Kidney (tissue), 13 donors: ENCODE measurements at regions not wholly inside any gene's neighbourhood (a gene's known extent, or its start where the extent isn't known, plus 50 kb on each side); places are given as distances from the start of the nearest gene placed in this dataset.

ENCODE experiments used
- DNase-seq, 5 donors: peaks; one replicate each; pipeline ENCODE4 v3.0.0-alpha.2; 2013 to 2020
- FAIRE-seq: peaks from 2 replicates; lab custom pipeline; 2012; peaks lifted over from hg19 to GRCh38; lab: Jason Lieb, UNC
- H3K27ac ChIP-seq, 2 donors: one replicate each; pipeline ENCODE4 v1.7.0; 2013; ENCODE audit warnings: low read depth in 2 of 2, low read length in 2 of 2, inconsistent platforms in 1 of 2
- H3K27me3 ChIP-seq: one replicate; pipeline ENCODE4 v1.7.1; 2013; ENCODE audit warnings: low read length, inconsistent platforms; ENCODE audit not compliant: control insufficient read depth, insufficient read depth
- H3K36me3 ChIP-seq, 3 donors: one replicate each; pipeline versions ENCODE4 v1.7.0 to v1.7.1; 2013; ENCODE audit warnings: low read length in 3 of 3, control low read depth in 1 of 3, inconsistent platforms in 1 of 3; ENCODE audit not compliant: insufficient read depth in 3 of 3, control insufficient read depth in 2 of 3
- H3K4me1 ChIP-seq, 3 donors: one replicate each; pipeline versions ENCODE4 v1.7.0 to v1.7.1; 2013; ENCODE audit warnings: low read length in 3 of 3, inconsistent platforms in 1 of 3, low read depth in 1 of 3; ENCODE audit not compliant: control insufficient read depth in 2 of 3, insufficient read depth in 2 of 3
- H3K4me3 ChIP-seq, 3 donors: one replicate each; pipeline versions ENCODE4 v1.7.0 to v1.8.1; 2013; ENCODE audit warnings: low read length in 3 of 3, control low read depth in 1 of 3, inconsistent platforms in 1 of 3
- H3K9ac ChIP-seq, 3 donors: one replicate each; pipeline versions ENCODE4 v1.7.0 to v1.7.1; 2013; ENCODE audit warnings: low read length in 3 of 3, control low read depth in 1 of 3, inconsistent platforms in 1 of 3
- H3K9me3 ChIP-seq, 3 donors: one replicate each; pipeline versions ENCODE4 v1.7.0 to v1.7.1; 2013; ENCODE audit warnings: low read length in 3 of 3, control low read depth in 1 of 3, inconsistent platforms in 1 of 3; ENCODE audit not compliant: control insufficient read depth in 2 of 3, insufficient read depth in 1 of 3
- intact Hi-C: fragments of 100-400 bp; cut with DNase I; formaldehyde crosslinking; loops from one replicate; pipeline ENCODE4 v1.11.1; 2022
- TF ChIP-seq, protein P1 (sequence below): IDR thresholded peaks from 3 replicates; pipeline ENCODE4 v1.5.1; 2012; ENCODE audit warnings: mild to moderate bottlenecking, moderate library complexity, borderline replicate concordance; ENCODE audit not compliant: insufficient read depth; ENCODE audit errors: extremely low read depth
- donor health status: control.
- donor health status: control.
- donor health status: control.
- donor health status: control.
- donor health status: control.
- donor health status: DM: yes; HTN: yes; CAD: no.
- donor health status: Normal renal cell carcinoma (clear cell type).

DNA sequence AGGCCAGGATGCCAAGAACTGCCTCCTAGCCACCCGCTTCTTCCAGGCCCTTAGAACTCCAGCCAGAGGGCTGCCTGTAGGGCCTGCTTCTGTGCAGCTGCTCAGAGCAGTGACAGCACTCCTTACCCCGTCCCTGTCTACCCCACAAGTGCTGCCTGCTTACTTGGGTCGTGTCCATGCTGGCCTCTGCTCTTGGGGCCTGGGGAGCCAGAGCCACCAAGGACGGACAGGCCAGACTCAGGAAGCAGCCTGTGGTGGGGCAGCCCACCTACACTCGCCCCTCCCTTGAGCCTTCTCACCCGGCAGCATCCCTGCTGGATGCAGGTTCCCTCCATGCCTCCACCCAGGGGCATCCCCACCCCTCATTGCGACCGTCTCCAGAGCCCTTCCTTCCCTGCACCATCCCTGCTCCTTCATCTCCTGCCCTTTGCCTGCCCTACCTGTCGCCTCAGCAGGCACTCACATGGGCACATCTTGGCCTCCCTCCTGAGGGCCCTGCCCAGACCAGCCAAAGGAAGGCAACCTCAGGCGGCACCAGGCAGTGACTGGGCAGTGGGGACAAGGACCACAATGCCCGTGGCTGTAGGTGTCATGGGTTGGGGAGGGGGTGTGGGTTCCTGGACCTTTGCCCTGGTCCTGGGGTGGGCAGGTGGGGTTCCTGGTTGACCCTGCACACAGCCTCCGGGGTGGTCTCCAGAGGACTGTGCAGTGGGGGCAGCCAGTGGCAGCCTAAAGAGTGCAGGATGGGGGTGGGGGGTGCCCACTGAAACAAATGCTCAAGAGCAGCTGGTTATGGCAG is 78.0 kb upstream of the TNS3 start:
- H3K36me3 ChIP-seq: no peaks in the 10 kb centered on the region
- no peak overlapping the region for H3K9ac ChIP-seq
- no peak overlapping the region for H3K4me3 ChIP-seq
- no peak overlapping the region for H3K27ac ChIP-seq
- no peak for FAIRE-seq
- peak in 1 of 5 donors; percentile 63 for DNase-seq
- no peaks in the 10 kb centered on the region for H3K4me1 ChIP-seq
- TF ChIP-seq, protein P1, sequence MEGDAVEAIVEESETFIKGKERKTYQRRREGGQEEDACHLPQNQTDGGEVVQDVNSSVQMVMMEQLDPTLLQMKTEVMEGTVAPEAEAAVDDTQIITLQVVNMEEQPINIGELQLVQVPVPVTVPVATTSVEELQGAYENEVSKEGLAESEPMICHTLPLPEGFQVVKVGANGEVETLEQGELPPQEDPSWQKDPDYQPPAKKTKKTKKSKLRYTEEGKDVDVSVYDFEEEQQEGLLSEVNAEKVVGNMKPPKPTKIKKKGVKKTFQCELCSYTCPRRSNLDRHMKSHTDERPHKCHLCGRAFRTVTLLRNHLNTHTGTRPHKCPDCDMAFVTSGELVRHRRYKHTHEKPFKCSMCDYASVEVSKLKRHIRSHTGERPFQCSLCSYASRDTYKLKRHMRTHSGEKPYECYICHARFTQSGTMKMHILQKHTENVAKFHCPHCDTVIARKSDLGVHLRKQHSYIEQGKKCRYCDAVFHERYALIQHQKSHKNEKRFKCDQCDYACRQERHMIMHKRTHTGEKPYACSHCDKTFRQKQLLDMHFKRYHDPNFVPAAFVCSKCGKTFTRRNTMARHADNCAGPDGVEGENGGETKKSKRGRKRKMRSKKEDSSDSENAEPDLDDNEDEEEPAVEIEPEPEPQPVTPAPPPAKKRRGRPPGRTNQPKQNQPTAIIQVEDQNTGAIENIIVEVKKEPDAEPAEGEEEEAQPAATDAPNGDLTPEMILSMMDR: no peak
- H3K9me3 ChIP-seq: no peaks in the 10 kb centered on the region
- H3K27me3 ChIP-seq: no peaks in the 10 kb centered on the region
- intact Hi-C loops: no loop called here

DNA sequence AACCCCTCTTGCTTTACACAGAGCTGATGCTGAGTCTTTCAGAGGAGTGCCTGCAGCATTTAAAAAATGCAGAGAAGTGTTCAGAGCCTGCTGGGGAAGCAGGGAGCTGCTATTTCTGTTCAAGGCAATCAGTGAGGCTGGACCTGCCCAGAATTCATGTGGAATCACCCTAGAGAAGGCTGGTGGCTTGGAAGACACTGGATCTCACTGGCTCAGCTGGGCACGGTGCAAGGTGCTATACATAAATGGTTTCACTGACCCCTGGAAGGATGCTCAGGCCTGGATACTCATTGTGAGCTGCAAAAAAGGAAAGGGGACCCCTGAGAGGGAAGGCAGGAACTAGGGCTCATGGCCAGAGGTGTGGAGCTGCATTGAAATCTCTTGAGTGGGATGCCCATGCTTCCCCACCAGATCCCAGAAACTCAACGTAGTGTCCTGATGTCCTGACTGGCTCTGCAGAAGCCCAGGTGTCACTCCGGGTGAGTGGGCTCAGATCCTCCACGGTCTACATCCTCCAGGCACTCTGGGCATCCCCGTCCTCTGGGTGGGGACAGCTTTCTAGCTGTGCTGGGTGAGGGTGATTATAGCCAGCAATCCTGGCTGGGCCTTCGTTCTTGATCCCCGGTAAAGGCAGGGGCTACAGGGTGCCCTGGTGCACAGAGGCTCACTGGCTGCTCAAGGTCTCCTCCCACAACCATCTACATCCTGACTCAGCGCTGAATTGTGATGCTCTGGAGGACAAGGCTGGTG is 77.2 kb upstream of the TNS3 start:
- Histone ChIP-seq H3K4me1 (peaks cover 0 to 3% (median 0%) of the 10 kb centered on the region in 3 donors), H3K36me3 (no peaks in the 10 kb centered on the region), H3K9me3 (no peaks in the 10 kb centered on the region), H3K9ac (no peak overlapping the region), H3K4me3 (no peak overlapping the region), H3K27ac (no peak overlapping the region), H3K27me3 (no peaks in the 10 kb centered on the region)
- TF ChIP-seq, protein P1: no peak
- DNase-seq (no peak), FAIRE-seq (no peak)
- intact Hi-C loops: no loop called here

DNA sequence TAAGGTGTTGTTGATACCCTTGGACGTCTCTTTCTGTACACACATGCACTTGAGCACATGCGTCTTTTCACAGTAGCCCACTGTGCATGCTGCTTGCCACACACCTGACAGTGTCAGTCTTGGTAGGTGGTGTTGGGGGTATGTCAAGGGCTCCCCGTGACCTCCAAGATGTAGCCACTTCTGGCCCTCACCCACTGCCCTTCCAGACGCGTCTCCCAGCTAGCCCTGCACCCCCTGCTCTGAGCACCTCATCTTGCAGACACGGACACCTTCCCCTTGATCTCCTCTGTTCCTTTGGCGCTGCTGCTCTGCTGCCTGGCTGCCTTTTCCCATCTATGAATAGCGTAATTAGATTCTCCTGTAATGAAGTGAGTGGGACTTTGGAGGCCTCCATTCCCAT is 75.2 kb upstream of the TNS3 start:
- H3K27ac ChIP-seq: no peak overlapping the region
- H3K27me3 ChIP-seq: no peaks in the 10 kb centered on the region
- FAIRE-seq (no peak), DNase-seq (no peak)
- peaks cover 0 to 9% (median 0%) of the 10 kb centered on the region in 3 donors for H3K4me1 ChIP-seq
- TF ChIP-seq, protein P1: no peak
- intact Hi-C loops: no loop called here
- no peak overlapping the region for H3K4me3 ChIP-seq
- no peak overlapping the region for H3K9ac ChIP-seq
- no peaks in the 10 kb centered on the region for H3K9me3 ChIP-seq
- no peaks in the 10 kb centered on the region for H3K36me3 ChIP-seq
